ENCODE measurements at regions not wholly inside any gene's neighbourhood (a gene's known extent, or its start where the extent isn't known, plus 50 kb on each side); places are given as distances from the start of the nearest gene placed in this dataset.

GRCh38 chr15:69906256-69907185 lies 191.2 kb downstream of the TLE3 start:
- Histone ChIP-seq H3K9me3 (replicated peaks; ENCODE audit: insufficient read depth, low read length) (no peaks in the 10 kb centered on the region), H3K36me3 (replicated peaks; ENCODE audit: insufficient read depth, low read length) (no peaks in the 10 kb centered on the region), H3K4me3 (ENCODE audit: low read length) (no peak overlapping the region), H3K79me2 (ENCODE audit: low read length) (no peaks in the 10 kb centered on the region), H3K4me2 (ENCODE audit: low read depth, low read length) (no peak overlapping the region), H3K9me2 (replicated peaks; ENCODE audit: insufficient read depth, low read length) (no peaks in the 10 kb centered on the region), H3F3A (ENCODE audit: insufficient read depth, low read length) (no peaks in the 10 kb centered on the region), H3K9ac (ENCODE audit: low read length) (no peak overlapping the region), H4K20me1 (ENCODE audit: insufficient read depth, low read length) (no peaks in the 10 kb centered on the region), H3K27ac (ENCODE audit: low read length) (no peak overlapping the region), H3K27me3 (replicated peaks; ENCODE audit: insufficient read depth, low read length) (no peaks in the 10 kb centered on the region), H3K4me1 (ENCODE audit: low read length) (no peaks in the 10 kb centered on the region), H2AFZ (ENCODE audit: low read length) (no peak overlapping the region)
- no peak for DNase-seq
- TF ChIP-seq CTCF (IDR thresholded peaks at IDR 0.05; ENCODE audit: low read length) (no peak), EZH2 (optimal IDR thresholded peaks at IDR 0.05; ENCODE audit: low read depth, low read length) (no peak), EZH2phosphoT487 (IDR thresholded peaks at IDR 0.05; ENCODE audit: low read length) (no peak)

- H3K4me1 ChIP-seq (ENCODE audit: low read length) = no peaks in the 10 kb centered on the region
- no peak overlapping the region for H3K27ac ChIP-seq (ENCODE audit: low read length)
- no peak overlapping the region for H3K4me2 ChIP-seq (ENCODE audit: low read depth, low read length)
- H3K9me2 ChIP-seq (replicated peaks; ENCODE audit: insufficient read depth, low read length) = no peaks in the 10 kb centered on the region
- H3K9me3 ChIP-seq (replicated peaks; ENCODE audit: insufficient read depth, low read length) = no peaks in the 10 kb centered on the region
- no peaks in the 10 kb centered on the region for H3F3A ChIP-seq (ENCODE audit: insufficient read depth, low read length)
- H3K9ac ChIP-seq (ENCODE audit: low read length) = no peak overlapping the region
- no peak for DNase-seq
- no peak overlapping the region for H3K4me3 ChIP-seq (ENCODE audit: low read length)
- no peak overlapping the region for H2AFZ ChIP-seq (ENCODE audit: low read length)
- TF ChIP-seq EZH2phosphoT487 (IDR thresholded peaks at IDR 0.05; ENCODE audit: low read length) (no peak), CTCF (IDR thresholded peaks at IDR 0.05; ENCODE audit: low read length) (no peak), EZH2 (optimal IDR thresholded peaks at IDR 0.05; ENCODE audit: low read depth, low read length) (no peak)
- no peaks in the 10 kb centered on the region for H4K20me1 ChIP-seq (ENCODE audit: insufficient read depth, low read length)
- H3K27me3 ChIP-seq (replicated peaks; ENCODE audit: insufficient read depth, low read length) = no peaks in the 10 kb centered on the region
- H3K36me3 ChIP-seq (replicated peaks; ENCODE audit: insufficient read depth, low read length) = no peaks in the 10 kb centered on the region
- H3K79me2 ChIP-seq (ENCODE audit: low read length) = no peaks in the 10 kb centered on the region
Measured at GRCh38 chr15:69908060-69908459, 189.7 kb downstream of the TLE3 start.

GRCh38 chr15:69908590-69909420 lies 188.9 kb downstream of the TLE3 start:
- no peak overlapping the region for H3K4me3 ChIP-seq (ENCODE audit: low read length)
- no peaks in the 10 kb centered on the region for H3K4me1 ChIP-seq (ENCODE audit: low read length)
- H3K9me3 ChIP-seq (replicated peaks; ENCODE audit: insufficient read depth, low read length) = no peaks in the 10 kb centered on the region
- H3K9ac ChIP-seq (ENCODE audit: low read length) = no peak overlapping the region
- no peaks in the 10 kb centered on the region for H3K9me2 ChIP-seq (replicated peaks; ENCODE audit: insufficient read depth, low read length)
- no peak overlapping the region for H3K4me2 ChIP-seq (ENCODE audit: low read depth, low read length)
- no peaks in the 10 kb centered on the region for H3K36me3 ChIP-seq (replicated peaks; ENCODE audit: insufficient read depth, low read length)
- H2AFZ ChIP-seq (ENCODE audit: low read length) = no peak overlapping the region
- H3K27me3 ChIP-seq (replicated peaks; ENCODE audit: insufficient read depth, low read length) = no peaks in the 10 kb centered on the region
- no peaks in the 10 kb centered on the region for H3K79me2 ChIP-seq (ENCODE audit: low read length)
- H4K20me1 ChIP-seq (ENCODE audit: insufficient read depth, low read length) = no peaks in the 10 kb centered on the region
- no peak overlapping the region for H3K27ac ChIP-seq (ENCODE audit: low read length)
- DNase-seq = no peak
- TF ChIP-seq EZH2 (optimal IDR thresholded peaks at IDR 0.05; ENCODE audit: low read depth, low read length) = no peak
- TF ChIP-seq CTCF (IDR thresholded peaks at IDR 0.05; ENCODE audit: low read length) = no peak
- TF ChIP-seq EZH2phosphoT487 (IDR thresholded peaks at IDR 0.05; ENCODE audit: low read length) = no peak
- H3F3A ChIP-seq (ENCODE audit: insufficient read depth, low read length) = no peaks in the 10 kb centered on the region

Measured in MM.1S (cell line).